Endothelial cell of umbilical vein (primary cell): ENCODE measurements at regions not wholly inside any gene's neighbourhood (a gene's known extent, or its start where the extent isn't known, plus 50 kb on each side); places are given as distances from the start of the nearest gene placed in this dataset.

Experiments used
- BruUV-seq: library from RNA; stranded (reverse); fragments of 400-500 nt; replicated peaks from 2 replicates; lab custom pipeline; 2021; lab: Mats Ljungman, UMichigan
- CTCF ChIA-PET: fragments of 300-600, 350-600 bp; sonication (Branson Sonifier 250); formaldehyde crosslinking; loops from one replicate; lab custom pipeline; 2021; ENCODE audit warnings: antibody characterized with exemption, inconsistent platforms; lab: Charles Lee
- POLR2A ChIA-PET: fragments of 300-600, 350-600 bp; sonication (Branson Sonifier 250); formaldehyde crosslinking; loops from one replicate; lab custom pipeline; 2021; ENCODE audit warnings: antibody characterized with exemption, inconsistent platforms; lab: Charles Lee
- DNase-seq: peaks from one replicate; pipeline ENCODE4 v3.0.0-alpha.2; 2011; ENCODE audit warnings: low read depth, low spot score
- FAIRE-seq: peaks from 2 replicates; lab custom pipeline; 2011; peaks lifted over from hg19 to GRCh38; lab: Jason Lieb, UNC
- H2AFZ ChIP-seq: 2 replicates; pipeline ENCODE4 v1.6.0; 2012; ENCODE audit warnings: low read depth, low read length, control low read depth, inconsistent platforms
- H3K27ac ChIP-seq: 2 replicates; pipeline ENCODE4 v1.5.1; 2011; ENCODE audit warnings: low read depth, mild to moderate bottlenecking, control low read depth, low read length, moderate library complexity; ENCODE audit not compliant: insufficient read depth
- H3K27me3 ChIP-seq, 2 experiments: 2 replicates each; pipeline versions ENCODE4 v1.6.0 to v1.6.1; 2011; ENCODE audit warnings: low read length in 2 of 2, mixed read lengths in 1 of 2; ENCODE audit not compliant: control insufficient read depth in 2 of 2, insufficient read depth in 2 of 2
- H3K36me3 ChIP-seq, 2 experiments: 2 replicates in 1 of 2; 3 replicates in 1 of 2; pipeline ENCODE4 v1.5.1; 2011; ENCODE audit warnings: low read length in 2 of 2, mild to moderate bottlenecking in 1 of 2, moderate library complexity in 1 of 2; ENCODE audit not compliant: control insufficient read depth in 2 of 2, insufficient read depth in 2 of 2; ENCODE audit errors: extremely low read depth in 1 of 2
- H3K4me1 ChIP-seq: 3 replicates; pipeline ENCODE4 v1.5.1; 2011; ENCODE audit warnings: mild to moderate bottlenecking, low read length; ENCODE audit not compliant: control insufficient read depth, insufficient read depth; ENCODE audit errors: extremely low read depth
- H3K4me2 ChIP-seq: 2 replicates; pipeline ENCODE4 v1.6.1; 2011; ENCODE audit warnings: low read length, control low read depth, mixed read lengths; ENCODE audit not compliant: insufficient read depth
- H3K4me3 ChIP-seq, 3 experiments: fragments of 200-600 bp in 1 of 3; sonication (generic), shearing (Covaris generic) in 1 of 3; replicated peaks in 1 of 3; 2 replicates each; pipeline ENCODE4 v1.5.1; 2011 to 2016; ENCODE audit warnings: control low read depth in 3 of 3, low read length in 3 of 3, mild to moderate bottlenecking in 2 of 3, inconsistent platforms in 1 of 3, low read depth in 1 of 3, moderate library complexity in 1 of 3; ENCODE audit not compliant: insufficient read depth in 1 of 3
- H3K79me2 ChIP-seq: 2 replicates; pipeline ENCODE4 v1.6.0; 2012; ENCODE audit warnings: low read length, inconsistent platforms; ENCODE audit not compliant: control insufficient read depth, insufficient read depth
- H3K9ac ChIP-seq: replicated peaks from 2 replicates; pipeline ENCODE3; 2011; ENCODE audit warnings: low read length, control low read depth; ENCODE audit not compliant: insufficient read depth; ENCODE audit errors: extremely low read depth
- H3K9me1 ChIP-seq: replicated peaks from 3 replicates; pipeline ENCODE4 v1.6.0; 2011; ENCODE audit warnings: mild to moderate bottlenecking, low read length; ENCODE audit not compliant: control insufficient read depth, insufficient read depth; ENCODE audit errors: extremely low read depth
- H3K9me3 ChIP-seq: replicated peaks from 2 replicates; pipeline ENCODE4 v1.5.1; 2012; ENCODE audit warnings: low read length, inconsistent platforms; ENCODE audit not compliant: control insufficient read depth, insufficient read depth
- H4K20me1 ChIP-seq: replicated peaks from 2 replicates; pipeline ENCODE3; 2011; ENCODE audit warnings: mild to moderate bottlenecking, low read length; ENCODE audit not compliant: control insufficient read depth, insufficient read depth; ENCODE audit errors: extremely low read depth
- EZH2 ChIP-seq: IDR thresholded peaks from 2 replicates; pipeline ENCODE4 v1.6.1; 2012; ENCODE audit warnings: borderline replicate concordance, low read depth, mild to moderate bottlenecking, moderate library complexity, low read length, inconsistent platforms; ENCODE audit not compliant: severe bottlenecking
- FOS ChIP-seq: IDR thresholded peaks from 2 replicates; pipeline ENCODE4 v1.6.1; 2011; ENCODE audit warnings: mild to moderate bottlenecking, low read length, moderate library complexity, borderline replicate concordance; ENCODE audit not compliant: insufficient read depth
- JUN ChIP-seq: IDR thresholded peaks from 2 replicates; pipeline ENCODE4 v1.6.1; 2011; ENCODE audit warnings: borderline replicate concordance, low read depth; ENCODE audit not compliant: insufficient read length, insufficient read depth
- MYC ChIP-seq: IDR thresholded peaks from one replicate; pipeline ENCODE4 v1.6.1; 2011; ENCODE audit warnings: mild to moderate bottlenecking, low read depth, low read length
- POLR2A ChIP-seq: IDR thresholded peaks from 2 replicates; pipeline ENCODE4 v1.6.1; 2012; ENCODE audit warnings: low read depth, mild to moderate bottlenecking, control low read depth, low read length
- POLR2AphosphoS5 ChIP-seq: IDR thresholded peaks from 2 replicates; pipeline ENCODE4 v1.6.1; 2012; ENCODE audit warnings: low read depth, mild to moderate bottlenecking, control low read depth, low read length, moderate library complexity; ENCODE audit not compliant: insufficient read depth
- dilution Hi-C: fragments of 300-500 bp; cut with MboI; formaldehyde crosslinking; loops from one replicate; pipeline ENCODE4 v1.15.0; 2019; ENCODE audit warnings: low sequenced_read_pairs; ENCODE audit not compliant: extremely low pct_ligation_motif_present
- intact Hi-C: fragments of 100-400 bp; cut with micrococcal nuclease; formaldehyde crosslinking; loops from one replicate; pipeline ENCODE4 v1.10.0; 2022
- TF ChIP-seq, protein P1 (sequence below), 2 donors: IDR thresholded peaks; 1 replicate in 1 of 2; 2 replicates in 1 of 2; pipeline ENCODE4 v1.5.1; 2011; ENCODE audit warnings: low read length in 2 of 2, mild to moderate bottlenecking in 2 of 2, moderate library complexity in 2 of 2, control low read depth in 1 of 2, inconsistent platforms in 1 of 2, low read depth in 1 of 2; ENCODE audit not compliant: insufficient read depth in 1 of 2; ENCODE audit errors: extremely low read depth in 1 of 2
- TF ChIP-seq, protein P2 (sequence below): IDR thresholded peaks from 2 replicates; pipeline ENCODE4 v1.6.1; 2011; ENCODE audit not compliant: insufficient read depth, insufficient read length

DNA sequence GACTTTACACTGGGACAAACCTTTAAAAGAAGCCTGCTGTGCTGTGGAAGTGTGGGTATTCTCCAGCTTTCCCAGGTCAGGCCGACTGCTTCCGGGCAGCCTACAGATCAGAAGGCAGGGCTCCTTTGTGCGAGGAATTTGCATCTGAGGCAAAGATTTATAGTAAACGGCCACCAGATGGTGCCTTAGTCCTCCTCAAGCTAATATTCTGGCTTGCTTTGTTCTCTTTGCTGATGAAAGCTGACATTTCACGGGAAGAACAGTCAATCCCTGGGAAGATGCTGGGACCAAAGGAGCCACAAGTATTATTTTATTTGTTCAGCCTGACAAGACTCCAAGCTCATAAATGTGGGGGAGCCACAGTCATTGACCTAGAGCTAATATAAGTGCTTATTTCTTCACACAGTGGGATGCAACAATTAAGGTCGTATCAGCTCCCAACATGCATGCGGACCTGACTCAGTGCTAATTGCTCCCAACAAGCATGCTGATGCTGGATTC is 120.7 kb upstream of the TRIM2 start:
- FAIRE-seq (peak; percentile 99), DNase-seq (peak; percentile 75)
- no peaks in the 10 kb centered on the region for H3K9me3 ChIP-seq
- no peak overlapping the region for H3K27ac ChIP-seq
- ChIA-PET POLR2A (no interaction called here), CTCF (interaction anchor here (0.5 to 4.7 kb wide), 39 partner anchors 9 to 674 kb away, joined by 3 to 138 read pairs (median 3); no protein-coding TSS in a partner anchor)
- TF ChIP-seq JUN = no peak
- TF ChIP-seq, protein P1, sequence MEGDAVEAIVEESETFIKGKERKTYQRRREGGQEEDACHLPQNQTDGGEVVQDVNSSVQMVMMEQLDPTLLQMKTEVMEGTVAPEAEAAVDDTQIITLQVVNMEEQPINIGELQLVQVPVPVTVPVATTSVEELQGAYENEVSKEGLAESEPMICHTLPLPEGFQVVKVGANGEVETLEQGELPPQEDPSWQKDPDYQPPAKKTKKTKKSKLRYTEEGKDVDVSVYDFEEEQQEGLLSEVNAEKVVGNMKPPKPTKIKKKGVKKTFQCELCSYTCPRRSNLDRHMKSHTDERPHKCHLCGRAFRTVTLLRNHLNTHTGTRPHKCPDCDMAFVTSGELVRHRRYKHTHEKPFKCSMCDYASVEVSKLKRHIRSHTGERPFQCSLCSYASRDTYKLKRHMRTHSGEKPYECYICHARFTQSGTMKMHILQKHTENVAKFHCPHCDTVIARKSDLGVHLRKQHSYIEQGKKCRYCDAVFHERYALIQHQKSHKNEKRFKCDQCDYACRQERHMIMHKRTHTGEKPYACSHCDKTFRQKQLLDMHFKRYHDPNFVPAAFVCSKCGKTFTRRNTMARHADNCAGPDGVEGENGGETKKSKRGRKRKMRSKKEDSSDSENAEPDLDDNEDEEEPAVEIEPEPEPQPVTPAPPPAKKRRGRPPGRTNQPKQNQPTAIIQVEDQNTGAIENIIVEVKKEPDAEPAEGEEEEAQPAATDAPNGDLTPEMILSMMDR (IDR thresholded peaks at IDR 0.05; ENCODE audit: extremely low read depth in 1 of 2, insufficient read depth in 1 of 2, low read depth in 1 of 2, low read length in 2 of 2) = peak; percentile 59 to 66
- no peaks in the 10 kb centered on the region for H3K4me1 ChIP-seq
- intact Hi-C loops = loop anchor here (1.0 to 10.0 kb wide), 2 partner anchors 45 to 149 kb away; partner anchors contain the start of gene FHDC1
- H3K9me1 ChIP-seq = no peaks in the 10 kb centered on the region
- no peaks in the 10 kb centered on the region for H3K79me2 ChIP-seq
- peak overlapping the region; percentile 82 for H2AFZ ChIP-seq
- dilution Hi-C loops = no loop called here
- BruUV-seq = no TSS peak
- H3K9ac ChIP-seq = no peak overlapping the region
- no peaks in the 10 kb centered on the region for H3K36me3 ChIP-seq
- no peak overlapping the region for H3K4me3 ChIP-seq
- H3K4me2 ChIP-seq = no peak overlapping the region
- no peaks in the 10 kb centered on the region for H4K20me1 ChIP-seq
- H3K27me3 ChIP-seq = peaks cover 4 to 7% of the 10 kb centered on the region in 2 experiments

DNA sequence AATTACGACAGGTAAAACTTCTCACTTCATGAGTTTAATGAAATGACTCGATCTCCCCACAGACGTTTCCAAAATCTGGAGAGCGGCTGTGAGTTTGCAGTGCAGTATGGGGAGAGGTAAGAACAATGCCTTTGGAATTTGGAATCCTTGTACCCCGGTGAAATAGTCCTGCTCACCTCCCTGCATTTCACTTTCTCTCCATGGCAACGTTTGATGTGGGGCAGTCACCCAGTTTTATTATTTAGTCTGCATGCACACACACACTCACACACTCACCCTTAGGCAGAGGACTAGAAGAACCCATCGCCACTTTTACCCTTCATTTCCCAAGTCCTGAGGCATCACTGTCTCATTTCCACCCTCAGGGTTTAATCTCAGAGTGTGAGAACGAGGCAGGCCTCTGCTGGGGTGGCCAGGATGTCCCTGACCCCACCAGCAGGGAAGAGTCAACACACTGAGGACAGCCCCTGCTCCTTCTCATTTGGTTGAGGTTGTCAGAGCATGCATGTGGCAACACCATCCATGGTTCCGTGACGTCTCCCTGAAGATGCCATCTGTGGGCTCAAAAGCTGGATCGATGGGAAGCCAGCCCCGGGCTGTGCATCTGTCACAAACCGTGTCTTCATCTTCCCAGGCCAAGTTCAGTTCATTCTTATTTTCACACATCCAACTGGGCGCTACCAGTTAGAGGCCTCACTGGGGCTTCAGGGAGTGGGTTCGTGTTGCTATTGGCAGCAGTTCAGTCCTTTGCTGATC is 119.8 kb upstream of the TRIM2 start:
- H3K79me2 ChIP-seq = no peaks in the 10 kb centered on the region
- no peak for FAIRE-seq

More for the DNA sequence above, 119.8 kb upstream of the TRIM2 start:
- Histone ChIP-seq H3K4me3 (no peak overlapping the region), H3K9me3 (no peaks in the 10 kb centered on the region), H3K36me3 (no peaks in the 10 kb centered on the region), H2AFZ (no peak overlapping the region), H3K9me1 (no peaks in the 10 kb centered on the region), H3K27me3 (peaks cover 4 to 5% of the 10 kb centered on the region in 2 experiments), H3K4me2 (no peak overlapping the region), H4K20me1 (no peaks in the 10 kb centered on the region), H3K4me1 (no peaks in the 10 kb centered on the region), H3K9ac (no peak overlapping the region), H3K27ac (no peak overlapping the region)
- ChIA-PET POLR2A (no interaction called here), CTCF (interaction anchor here (1.0 to 3.1 kb wide), 17 partner anchors 8 to 583 kb away, joined by 3 to 42 read pairs (median 6); partner anchors contain the start of genes ARFIP1 and TIGD4)
- no peak for DNase-seq
- no TSS peak for BruUV-seq
- no peak for TF ChIP-seq EZH2
- TF ChIP-seq FOS = no peak
- TF ChIP-seq, protein P2, sequence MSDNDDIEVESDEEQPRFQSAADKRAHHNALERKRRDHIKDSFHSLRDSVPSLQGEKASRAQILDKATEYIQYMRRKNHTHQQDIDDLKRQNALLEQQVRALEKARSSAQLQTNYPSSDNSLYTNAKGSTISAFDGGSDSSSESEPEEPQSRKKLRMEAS = no peak
- no peak for TF ChIP-seq MYC
- TF ChIP-seq, protein P1 (IDR thresholded peaks at IDR 0.05; ENCODE audit: extremely low read depth in 1 of 2, insufficient read depth in 1 of 2, low read depth in 1 of 2, low read length in 2 of 2) = no peak
- no peak for TF ChIP-seq POLR2AphosphoS5
- no peak for TF ChIP-seq POLR2A
- intact Hi-C loops = loop anchor here (2.0 to 10.0 kb wide), 2 partner anchors 150 to 234 kb away; partner anchors contain the start of gene FHDC1
- dilution Hi-C loops = no loop called here
